ENCODE measurements at regions not wholly inside any gene's neighbourhood (a gene's known extent, or its start where the extent isn't known, plus 50 kb on each side); places are given as distances from the start of the nearest gene placed in this dataset.

GRCh38 chr7:152523916-152524315 is 88.1 kb upstream of the KMT2C start:
- TF ChIP-seq CTCF (IDR thresholded peaks at IDR 0.05; ENCODE audit: low read depth, low read length): no peak
- Histone ChIP-seq H3K36me3 (no peaks in the 10 kb centered on the region), H3K9me3 (ENCODE audit: low read depth) (no peaks in the 10 kb centered on the region), H3K27me3 (no peaks in the 10 kb centered on the region), H3K27ac (no peak overlapping the region), H3K4me3 (no peak overlapping the region), H3K4me1 (ENCODE audit: low read depth) (peaks cover 11% of the 10 kb centered on the region)
- DNase-seq (ENCODE audit: low read depth in 1 of 2, low spot score in 1 of 2): no peak

GRCh38 chr7:152522571-152523067 is 86.8 kb upstream of the KMT2C start:
- H3K4me3 ChIP-seq: no peak overlapping the region

GRCh38 chr7:152521420-152522337 is 85.9 kb upstream of the KMT2C start:
- Histone ChIP-seq H3K4me3 (no peak overlapping the region), H3K9me3 (ENCODE audit: low read depth) (no peaks in the 10 kb centered on the region), H3K4me1 (ENCODE audit: low read depth) (peaks cover 11% of the 10 kb centered on the region), H3K27me3 (no peaks in the 10 kb centered on the region), H3K36me3 (no peaks in the 10 kb centered on the region), H3K27ac (no peak overlapping the region)
- no peak for DNase-seq (ENCODE audit: low read depth in 1 of 2, low spot score in 1 of 2)
- TF ChIP-seq CTCF (IDR thresholded peaks at IDR 0.05; ENCODE audit: low read depth, low read length): no peak

More at GRCh38 chr7:152522571-152523067, 86.8 kb upstream of the KMT2C start:
- H3K4me1 ChIP-seq (ENCODE audit: low read depth): peaks cover 11% of the 10 kb centered on the region
- no peaks in the 10 kb centered on the region for H3K9me3 ChIP-seq (ENCODE audit: low read depth)
- H3K27ac ChIP-seq: peak overlapping the region; percentile 6
- no peaks in the 10 kb centered on the region for H3K27me3 ChIP-seq
- DNase-seq (ENCODE audit: low read depth in 1 of 2, low spot score in 1 of 2): peak in 1 of 2 donors; percentile 76
- H3K36me3 ChIP-seq: no peaks in the 10 kb centered on the region
- no peak for TF ChIP-seq CTCF (IDR thresholded peaks at IDR 0.05; ENCODE audit: low read depth, low read length)

- DNase-seq (ENCODE audit: low read depth in 1 of 2, low spot score in 1 of 2): peak; percentile 16 to 45
- Histone ChIP-seq H3K27me3 (no peaks in the 10 kb centered on the region), H3K4me3 (no peak overlapping the region), H3K36me3 (no peaks in the 10 kb centered on the region), H3K4me1 (ENCODE audit: low read depth) (peaks cover 11% of the 10 kb centered on the region), H3K9me3 (ENCODE audit: low read depth) (no peaks in the 10 kb centered on the region), H3K27ac (peak overlapping the region; percentile 77)
- TF ChIP-seq CTCF (IDR thresholded peaks at IDR 0.05; ENCODE audit: low read depth, low read length): no peak
These were observed 85.1 kb upstream of the KMT2C start for GRCh38 chr7:152520861-152521302.

- Histone ChIP-seq H3K27me3 (no peaks in the 10 kb centered on the region), H3K36me3 (no peaks in the 10 kb centered on the region), H3K27ac (no peak overlapping the region), H3K4me1 (ENCODE audit: low read depth) (peaks cover 11% of the 10 kb centered on the region), H3K9me3 (ENCODE audit: low read depth) (no peaks in the 10 kb centered on the region), H3K4me3 (no peak overlapping the region)
- TF ChIP-seq CTCF (IDR thresholded peaks at IDR 0.05; ENCODE audit: low read depth, low read length): no peak
- DNase-seq (ENCODE audit: low read depth in 1 of 2, low spot score in 1 of 2): no peak
These were observed 83.5 kb upstream of the KMT2C start for GRCh38 chr7:152519290-152519689.

All from cardiac muscle cell (in vitro differentiated cells and primary cell).